Activated CD4-positive, alpha-beta memory T cell treated with anti-CD3 and anti-CD28 coated beads, Interleukin-2, amount 10 ng/mL, durations not matched to agents 7 days and 5 days (primary cell): ENCODE measurements at regions not wholly inside any gene's neighbourhood (a gene's known extent, or its start where the extent isn't known, plus 50 kb on each side); places are given as distances from the start of the nearest gene placed in this dataset.

ENCODE experiments used
- CTCF ChIA-PET: fragments of 350-600 bp; sonication (Branson Sonifier 250); formaldehyde crosslinking; loops from one replicate; lab custom pipeline; 2021; ENCODE audit warnings: antibody characterized with exemption, inconsistent platforms; lab: Charles Lee
- POLR2A ChIA-PET: fragments of 350-600 bp; sonication (Branson Sonifier 250); formaldehyde crosslinking; loops from one replicate; lab custom pipeline; 2021; ENCODE audit warnings: antibody characterized with exemption; lab: Charles Lee
- DNase-seq: peaks from one replicate; pipeline ENCODE4 v3.0.0-alpha.2; 2020
- H3K27ac Mint-ChIP-seq: one replicate; pipeline ENCODE4 v1.8.0; 2021; ENCODE audit warnings: mild to moderate bottlenecking, mixed read lengths
- H3K27me3 Mint-ChIP-seq: one replicate; pipeline ENCODE4 v1.8.0; 2021; ENCODE audit warnings: mixed read lengths
- H3K36me3 Mint-ChIP-seq: one replicate; pipeline ENCODE4 v1.8.0; 2021; ENCODE audit warnings: low read depth, mixed read lengths
- H3K4me1 Mint-ChIP-seq: one replicate; pipeline ENCODE4 v1.8.0; 2021; ENCODE audit warnings: mixed read lengths
- H3K4me3 Mint-ChIP-seq: one replicate; pipeline ENCODE4 v1.8.0; 2021; ENCODE audit warnings: mild to moderate bottlenecking, mixed read lengths
- H3K9me3 Mint-ChIP-seq: one replicate; pipeline ENCODE4 v1.8.0; 2021; ENCODE audit warnings: mixed read lengths

DNA sequence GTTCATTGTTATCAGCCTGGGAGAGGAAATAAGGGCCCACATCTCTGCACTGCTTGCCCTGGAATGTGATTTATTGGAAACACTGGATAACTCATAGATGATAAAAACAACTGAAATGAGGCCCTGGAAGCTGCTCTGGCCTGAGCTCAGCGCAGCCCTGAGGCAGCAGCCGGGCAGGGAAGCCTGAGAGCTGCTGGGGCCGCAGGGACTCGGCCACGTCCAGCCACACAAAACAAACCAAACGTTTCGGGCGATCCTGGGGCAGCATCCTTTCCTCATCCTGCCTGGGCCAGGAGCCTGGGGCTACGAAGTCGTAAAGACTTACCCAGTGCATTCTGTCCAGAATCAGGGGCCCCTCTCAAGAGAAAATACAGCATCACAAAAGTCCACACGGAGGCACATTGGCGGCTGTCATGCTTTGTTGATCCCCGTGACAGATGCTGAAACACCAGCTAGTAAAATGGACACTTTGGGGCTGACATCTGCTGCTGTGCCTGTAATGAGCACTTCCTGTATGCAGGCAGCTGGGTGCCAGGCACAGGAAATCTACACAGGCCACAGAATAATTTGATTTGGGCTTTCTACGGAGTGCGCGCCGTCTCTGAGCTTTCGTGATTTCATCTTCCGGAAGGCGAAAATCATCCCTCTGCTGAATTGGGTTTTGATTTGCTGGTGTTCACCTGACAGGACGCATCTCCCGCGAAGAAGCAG, 250.6 kb downstream of the EIPR1 start:
- Mint-ChIP-seq H3K27ac (no peak overlapping the region), H3K4me3 (no peak overlapping the region), H3K27me3 (no peaks in the 10 kb centered on the region), H3K36me3 (no peaks in the 10 kb centered on the region), H3K4me1 (no peaks in the 10 kb centered on the region), H3K9me3 (no peaks in the 10 kb centered on the region)
- no peak for DNase-seq
- ChIA-PET POLR2A (interaction anchor here (1.0 kb wide), 1 partner anchor 9 kb away, joined by 3 read pairs; no protein-coding TSS in a partner anchor), CTCF (no interaction called here)

DNA sequence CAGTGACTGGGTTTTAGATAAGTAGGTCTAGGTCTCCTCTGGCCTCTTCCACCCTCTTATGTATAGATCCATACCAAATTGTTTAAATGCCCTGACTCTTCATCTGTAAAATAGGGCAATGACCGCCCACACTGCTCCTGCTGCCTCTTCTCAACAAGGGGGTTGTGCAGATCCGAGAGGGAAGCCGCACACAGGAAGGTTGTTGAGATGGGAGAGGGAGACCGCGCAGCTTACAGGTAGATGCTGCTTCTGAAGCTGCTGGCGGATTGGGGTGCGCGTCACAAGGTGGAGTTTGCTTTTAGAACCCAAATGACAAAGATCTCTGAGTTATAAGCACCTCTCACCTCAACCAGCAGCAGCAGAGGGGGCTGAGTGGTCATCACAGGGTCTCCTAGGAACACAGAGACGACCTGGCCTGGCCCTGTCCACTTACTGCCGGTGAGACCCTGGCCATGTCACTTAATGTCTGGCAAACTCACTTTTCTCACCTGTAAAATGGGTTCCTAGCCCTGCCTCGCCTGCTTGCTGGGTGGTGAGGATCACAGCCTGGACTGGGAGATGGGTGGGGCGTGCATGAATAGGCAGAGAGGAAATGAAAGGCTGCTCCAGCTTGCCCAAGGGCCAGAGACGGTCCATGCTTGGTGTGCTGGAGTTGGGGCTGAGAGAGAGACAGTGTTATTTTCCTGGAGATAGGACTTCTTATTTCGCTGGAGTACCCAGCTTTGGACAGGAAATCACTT, 251.3 kb downstream of the EIPR1 start:
- Mint-ChIP-seq H3K36me3 (no peaks in the 10 kb centered on the region), H3K9me3 (no peaks in the 10 kb centered on the region), H3K27ac (no peak overlapping the region), H3K4me3 (no peak overlapping the region), H3K4me1 (no peaks in the 10 kb centered on the region), H3K27me3 (no peaks in the 10 kb centered on the region)
- DNase-seq: no peak
- ChIA-PET CTCF (no interaction called here), POLR2A (no interaction called here)

DNA sequence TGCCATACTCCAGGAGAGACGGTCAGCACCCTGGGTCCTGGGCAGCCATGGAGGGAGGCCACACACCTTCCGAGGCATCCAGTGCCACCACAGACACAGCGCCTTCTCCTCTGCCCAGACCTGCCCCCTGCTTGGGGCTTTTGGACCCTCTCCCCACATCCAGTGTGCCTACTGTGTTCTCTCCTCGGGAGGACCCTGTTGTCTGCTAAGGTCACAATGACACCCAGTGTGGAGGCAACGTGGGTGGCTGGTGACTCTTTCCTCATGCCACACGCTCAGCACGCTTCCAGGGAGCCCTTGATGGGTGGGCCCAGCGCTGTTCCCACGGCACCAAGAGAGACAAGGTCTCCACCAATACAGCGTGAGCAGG, 251.9 kb downstream of the EIPR1 start:
- H3K27ac Mint-ChIP-seq: no peak overlapping the region
- no peaks in the 10 kb centered on the region for H3K4me1 Mint-ChIP-seq
- ChIA-PET CTCF (no interaction called here), POLR2A (no interaction called here)
- no peaks in the 10 kb centered on the region for H3K27me3 Mint-ChIP-seq
- DNase-seq: no peak
- H3K36me3 Mint-ChIP-seq: no peaks in the 10 kb centered on the region
- no peak overlapping the region for H3K4me3 Mint-ChIP-seq
- no peaks in the 10 kb centered on the region for H3K9me3 Mint-ChIP-seq

DNA sequence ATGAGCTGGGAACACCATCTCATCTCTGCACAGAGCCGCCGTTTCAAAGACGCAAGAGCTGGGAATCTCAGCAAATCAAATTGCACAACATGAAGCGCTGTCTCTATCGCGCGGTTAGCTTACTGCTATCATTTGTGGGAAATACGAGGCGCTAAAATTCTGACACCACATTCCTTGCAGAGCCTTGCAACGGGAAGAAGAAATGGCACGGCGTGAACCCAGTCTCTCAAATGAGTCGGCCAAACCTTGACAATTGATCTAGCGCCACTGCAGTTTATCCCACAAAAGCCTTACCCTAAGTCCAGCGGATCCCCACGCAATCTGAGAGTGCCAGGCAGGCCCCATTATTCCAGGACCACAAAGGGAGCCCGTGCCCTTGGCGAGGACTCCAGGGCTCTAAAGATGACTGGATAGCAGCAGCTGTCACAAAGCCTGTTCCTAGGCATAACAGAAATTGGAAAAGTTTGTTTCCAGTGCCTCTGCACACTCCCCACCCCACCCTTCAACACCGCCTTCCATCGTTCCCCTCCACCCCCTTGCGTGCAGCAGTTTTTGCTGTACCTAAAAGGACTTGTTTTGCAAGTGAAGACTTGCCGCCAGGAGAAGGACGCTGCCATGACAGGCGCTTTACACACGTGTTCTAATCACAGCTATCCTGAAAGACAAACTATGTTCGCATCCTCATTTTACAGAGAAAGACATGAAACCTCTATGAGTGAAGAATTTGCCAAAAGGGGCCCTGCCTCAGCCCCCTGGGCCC, 252.4 kb downstream of the EIPR1 start:
- Mint-ChIP-seq H3K36me3 (no peaks in the 10 kb centered on the region), H3K27me3 (no peaks in the 10 kb centered on the region), H3K4me1 (no peaks in the 10 kb centered on the region), H3K9me3 (no peaks in the 10 kb centered on the region), H3K27ac (no peak overlapping the region), H3K4me3 (no peak overlapping the region)
- DNase-seq: no peak
- CTCF ChIA-PET: no interaction called here
- POLR2A ChIA-PET: no interaction called here

DNA sequence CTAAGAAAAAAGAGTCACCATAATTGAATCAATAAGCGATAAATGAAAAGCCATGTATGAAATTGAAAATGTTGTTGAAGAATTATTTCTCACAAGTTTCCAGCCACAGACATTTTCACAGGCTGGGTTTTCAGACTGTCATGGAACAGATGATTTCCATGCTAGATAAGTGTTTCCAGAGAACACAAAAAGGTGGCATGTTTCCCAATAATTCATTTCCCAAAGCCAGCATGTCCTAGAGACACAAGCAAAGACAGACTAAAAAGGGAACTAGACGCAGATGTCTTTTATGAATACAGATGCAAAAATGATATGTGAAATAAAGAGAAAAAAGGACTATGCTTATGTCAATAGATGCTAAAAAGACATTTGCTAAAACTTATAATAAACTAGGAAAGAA, 255.1 kb downstream of the EIPR1 start:
- Mint-ChIP-seq H3K4me1 (no peaks in the 10 kb centered on the region), H3K9me3 (no peaks in the 10 kb centered on the region), H3K27ac (no peak overlapping the region), H3K4me3 (no peak overlapping the region), H3K27me3 (no peaks in the 10 kb centered on the region), H3K36me3 (no peaks in the 10 kb centered on the region)
- POLR2A ChIA-PET: no interaction called here
- DNase-seq: no peak
- CTCF ChIA-PET: no interaction called here

DNA sequence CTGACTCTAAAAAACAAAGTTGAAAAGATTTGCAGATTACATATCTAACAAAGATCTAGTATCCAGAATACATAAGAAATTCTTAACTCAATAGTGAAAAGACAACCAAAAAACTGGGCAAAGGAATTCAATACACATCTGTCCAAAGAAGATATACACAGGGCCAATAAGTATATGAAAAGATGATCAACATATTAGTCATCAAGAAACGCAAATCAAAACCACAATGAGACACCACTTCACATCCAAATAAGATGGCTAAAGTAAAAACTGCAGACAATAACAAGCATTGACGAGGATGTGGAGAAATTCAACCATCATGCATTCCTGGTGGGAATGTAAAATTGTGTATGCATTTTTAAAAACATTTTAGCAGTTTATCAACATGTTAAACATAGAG, 256.0 kb downstream of the EIPR1 start:
- Mint-ChIP-seq H3K4me1 (no peaks in the 10 kb centered on the region), H3K27me3 (no peaks in the 10 kb centered on the region), H3K27ac (no peak overlapping the region), H3K36me3 (no peaks in the 10 kb centered on the region), H3K4me3 (no peak overlapping the region), H3K9me3 (no peaks in the 10 kb centered on the region)
- CTCF ChIA-PET: no interaction called here
- POLR2A ChIA-PET: no interaction called here
- DNase-seq: no peak

DNA sequence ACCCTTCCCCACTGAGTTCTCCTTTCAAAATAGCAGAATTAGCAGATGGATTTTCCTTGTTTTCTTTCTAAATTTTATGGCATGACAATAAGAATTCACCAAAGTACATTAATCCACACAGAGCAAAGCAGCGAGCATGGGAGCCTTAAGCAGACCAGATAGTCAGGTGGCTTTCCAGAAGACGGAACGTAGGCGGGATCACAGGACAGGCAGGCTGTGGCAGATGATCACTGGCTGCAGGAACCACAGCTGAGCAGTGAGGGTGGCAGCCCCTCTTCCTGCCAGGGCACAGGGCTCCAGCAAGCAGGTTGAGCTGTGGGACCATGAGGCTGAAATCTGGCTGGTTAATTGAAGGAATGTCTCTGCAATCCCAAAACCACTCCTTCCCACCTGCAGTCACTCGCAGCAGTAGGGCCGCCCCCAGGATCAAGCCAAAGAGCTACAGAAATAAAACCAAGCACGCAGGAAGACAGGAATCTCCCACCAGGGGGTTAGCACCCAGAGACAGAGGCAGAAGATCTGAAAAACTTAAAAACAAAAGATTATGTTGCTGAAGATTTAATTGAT, 259.9 kb downstream of the EIPR1 start:
- H3K36me3 Mint-ChIP-seq: no peaks in the 10 kb centered on the region
- DNase-seq: no peak
- CTCF ChIA-PET: interaction anchor here (1.3 kb wide), 1 partner anchor 15 kb away, joined by 3 read pairs; no protein-coding TSS in a partner anchor

DNA sequence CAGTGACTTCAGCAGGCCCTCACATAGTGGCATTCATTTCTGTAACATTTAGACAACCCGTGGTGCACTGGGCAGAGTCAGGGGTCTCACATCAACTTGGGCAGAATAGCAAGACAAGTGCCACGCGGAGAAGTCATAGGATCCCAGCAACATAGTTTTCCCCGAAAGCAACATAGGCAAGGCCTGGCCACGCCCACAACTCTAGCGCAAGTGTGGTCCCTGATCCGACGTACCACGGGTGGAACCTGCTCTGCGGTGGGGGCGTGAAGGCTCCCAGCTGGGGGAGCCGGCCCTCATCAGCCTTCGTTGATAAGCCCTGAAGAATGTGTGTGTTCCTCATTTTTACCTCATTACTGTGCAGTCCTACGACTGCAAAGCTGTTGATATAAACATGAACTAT, 261.2 kb downstream of the EIPR1 start:
- no peak overlapping the region for H3K27ac Mint-ChIP-seq
- no peak for DNase-seq
- no peaks in the 10 kb centered on the region for H3K27me3 Mint-ChIP-seq
- no peaks in the 10 kb centered on the region for H3K36me3 Mint-ChIP-seq
- ChIA-PET POLR2A (no interaction called here), CTCF (no interaction called here)
- no peak overlapping the region for H3K4me3 Mint-ChIP-seq
- H3K4me1 Mint-ChIP-seq: no peaks in the 10 kb centered on the region
- H3K9me3 Mint-ChIP-seq: no peaks in the 10 kb centered on the region

More for the DNA sequence above, 259.9 kb downstream of the EIPR1 start:
- POLR2A ChIA-PET: interaction anchor here (0.7 kb wide), 1 partner anchor 10 kb away, joined by 3 read pairs; no protein-coding TSS in a partner anchor
- Mint-ChIP-seq H3K9me3 (no peaks in the 10 kb centered on the region), H3K4me3 (no peak overlapping the region), H3K4me1 (no peaks in the 10 kb centered on the region), H3K27me3 (no peaks in the 10 kb centered on the region), H3K27ac (no peak overlapping the region)

DNA sequence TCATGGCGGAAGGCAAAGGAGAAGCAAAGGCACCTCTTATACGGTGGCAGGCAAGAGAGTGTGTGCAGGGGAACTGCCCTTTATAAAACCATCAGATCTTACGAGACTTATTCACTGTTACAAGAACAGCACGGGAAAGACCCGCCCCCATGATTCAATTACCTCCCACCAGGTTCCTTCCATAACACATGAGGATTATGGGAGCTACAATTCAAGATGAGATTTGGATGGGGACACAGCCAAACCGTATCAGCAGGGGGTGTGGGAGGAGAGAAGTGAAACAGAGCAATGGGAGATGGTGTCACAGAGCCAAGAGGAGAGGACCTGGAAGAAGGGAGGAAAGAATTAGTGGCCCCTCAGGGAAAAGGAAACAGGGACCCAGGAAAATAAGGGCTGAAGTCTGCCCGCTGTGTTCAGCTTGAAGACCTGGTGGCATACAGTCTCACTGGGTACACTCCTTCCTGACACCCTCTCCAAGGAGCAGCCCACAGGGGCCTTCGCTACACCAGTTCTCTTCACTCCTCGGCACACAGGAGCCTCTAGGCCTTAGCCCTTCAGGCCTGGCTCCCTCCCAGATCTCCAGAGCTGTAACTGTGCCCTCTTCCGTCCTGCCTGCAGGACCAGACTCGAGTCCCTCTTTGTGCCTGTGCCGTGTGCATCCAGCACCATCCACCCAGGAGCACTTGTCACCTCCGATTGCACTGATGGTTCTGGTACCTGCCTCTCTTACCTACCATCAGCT, 262.1 kb downstream of the EIPR1 start:
- no peak for DNase-seq
- H3K36me3 Mint-ChIP-seq: no peaks in the 10 kb centered on the region
- H3K4me1 Mint-ChIP-seq: no peaks in the 10 kb centered on the region
- ChIA-PET POLR2A (no interaction called here), CTCF (no interaction called here)
- no peak overlapping the region for H3K4me3 Mint-ChIP-seq
- no peaks in the 10 kb centered on the region for H3K27me3 Mint-ChIP-seq
- no peak overlapping the region for H3K27ac Mint-ChIP-seq
- H3K9me3 Mint-ChIP-seq: peaks cover 6% of the 10 kb centered on the region

DNA sequence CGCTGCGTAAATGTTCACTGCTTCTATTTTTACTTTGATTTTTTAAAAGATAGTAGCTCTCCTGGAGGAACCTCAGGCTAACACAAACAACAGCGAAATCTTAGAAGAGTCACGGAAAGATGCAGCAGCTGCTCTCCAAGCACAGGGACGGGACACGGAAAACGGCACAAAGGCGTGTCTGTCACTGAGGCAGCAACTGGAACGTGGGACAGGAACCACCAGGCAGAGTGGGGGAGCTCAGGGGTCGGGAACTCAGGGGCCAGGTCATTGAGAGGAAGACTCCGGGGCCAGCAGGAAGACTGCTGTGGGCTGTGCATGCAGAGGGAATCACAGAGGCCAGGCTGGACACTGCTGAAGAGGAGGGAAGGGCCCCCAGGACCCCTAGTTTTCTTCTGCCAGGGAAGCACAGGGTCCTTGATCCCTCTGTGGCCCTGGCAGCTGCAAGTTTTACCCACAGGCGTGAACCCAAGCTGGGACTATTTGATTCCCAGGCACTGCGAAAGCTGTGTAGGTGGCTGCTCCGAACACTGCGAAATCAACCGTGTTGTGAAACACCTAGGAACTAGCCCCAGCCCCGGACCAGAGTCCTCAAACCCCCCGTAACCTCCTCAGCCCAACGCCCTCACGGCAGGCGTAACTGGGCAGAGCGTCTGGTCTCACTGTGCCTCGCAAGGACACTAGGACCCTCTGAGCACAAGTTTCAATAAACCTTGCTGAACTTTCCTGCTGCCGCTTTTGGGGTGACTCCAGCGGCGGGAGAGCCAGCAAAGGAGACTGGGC, 263.0 kb downstream of the EIPR1 start:
- no peak for DNase-seq
- no peaks in the 10 kb centered on the region for H3K27me3 Mint-ChIP-seq
- no peak overlapping the region for H3K4me3 Mint-ChIP-seq
- no peak overlapping the region for H3K27ac Mint-ChIP-seq
- no peaks in the 10 kb centered on the region for H3K36me3 Mint-ChIP-seq
- POLR2A ChIA-PET: no interaction called here
- H3K9me3 Mint-ChIP-seq: peaks cover 12% of the 10 kb centered on the region
- CTCF ChIA-PET: no interaction called here
- H3K4me1 Mint-ChIP-seq: no peaks in the 10 kb centered on the region

DNA sequence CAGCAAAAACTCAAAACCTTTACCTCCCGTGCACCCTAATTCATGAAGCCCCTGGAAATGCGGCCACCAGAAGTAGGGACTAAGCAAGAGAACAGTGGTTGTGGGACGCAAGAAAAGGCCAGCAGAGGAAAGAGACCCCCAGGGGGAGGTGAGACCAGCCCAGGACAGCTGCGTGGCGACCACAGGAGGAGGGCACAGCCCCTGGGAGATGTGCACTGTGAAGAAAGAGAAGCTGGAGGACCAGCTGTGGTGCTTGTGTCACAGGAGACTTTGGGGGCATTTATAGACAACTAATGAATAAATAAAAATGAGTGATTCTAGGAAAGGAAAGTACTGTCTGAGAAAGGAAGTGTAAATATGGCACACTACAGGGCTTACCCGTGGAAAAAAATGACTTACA, 263.8 kb downstream of the EIPR1 start:
- Mint-ChIP-seq H3K36me3 (no peaks in the 10 kb centered on the region), H3K27ac (no peak overlapping the region), H3K4me1 (no peaks in the 10 kb centered on the region), H3K4me3 (no peak overlapping the region), H3K9me3 (peaks cover 12% of the 10 kb centered on the region), H3K27me3 (no peaks in the 10 kb centered on the region)
- no peak for DNase-seq
- ChIA-PET CTCF (no interaction called here), POLR2A (no interaction called here)

DNA sequence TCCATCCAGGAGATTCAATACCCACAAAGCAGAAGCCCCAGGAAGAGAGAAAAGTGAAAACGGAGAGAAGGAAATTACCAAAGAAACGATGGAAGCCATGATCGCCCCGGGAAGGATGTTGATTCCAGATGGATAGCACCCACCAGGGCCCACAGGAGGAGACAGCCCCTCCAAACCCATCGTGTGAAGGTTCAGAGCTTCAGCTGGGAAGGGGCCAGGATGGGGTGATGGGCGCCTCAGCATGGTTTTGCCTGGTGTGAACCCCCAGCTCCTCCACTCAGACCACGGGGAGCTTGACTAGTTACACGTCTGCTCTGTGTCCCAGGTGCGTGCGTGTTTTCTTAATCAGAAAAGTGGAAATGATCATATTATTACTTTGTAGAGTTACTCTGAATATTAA, 264.5 kb downstream of the EIPR1 start:
- Mint-ChIP-seq H3K27me3 (no peaks in the 10 kb centered on the region), H3K4me1 (no peaks in the 10 kb centered on the region), H3K36me3 (no peaks in the 10 kb centered on the region), H3K4me3 (no peak overlapping the region), H3K27ac (no peak overlapping the region), H3K9me3 (peaks cover 12% of the 10 kb centered on the region)
- POLR2A ChIA-PET: no interaction called here
- CTCF ChIA-PET: no interaction called here
- no peak for DNase-seq
